ENCODE measurements at regions not wholly inside any gene's neighbourhood (a gene's known extent, or its start where the extent isn't known, plus 50 kb on each side); places are given as distances from the start of the nearest gene placed in this dataset.

- Histone ChIP-seq H3K4me3 (ENCODE audit: control insufficient read depth in 1 of 7, extremely low read depth in 1 of 7, insufficient read depth in 4 of 7, low read depth in 2 of 7, low read length in 6 of 7) (no peak overlapping the region), H3K27ac (ENCODE audit: insufficient read depth in 1 of 2, low read depth in 1 of 2, low read length in 2 of 2, poor library complexity in 1 of 2, severe bottlenecking in 2 of 2) (no peak overlapping the region), H3K36me3 (ENCODE audit: control insufficient read depth in 4 of 4, insufficient read depth in 4 of 4, low read length in 3 of 4) (peaks cover 0 to 11% (median 2%) of the 10 kb centered on the region in 4 experiments), H3K9me3 (ENCODE audit: control extremely low read depth in 1 of 5, control insufficient read depth in 4 of 5, insufficient read depth in 2 of 5, low read depth in 1 of 5, low read length in 4 of 5) (peaks cover 0 to 8% (median 2%) of the 10 kb centered on the region in 5 experiments), H3K4me1 (ENCODE audit: control extremely low read depth in 1 of 4, control insufficient read depth in 4 of 4, insufficient read depth in 4 of 4, low read length in 3 of 4) (no peaks in the 10 kb centered on the region), H3K27me3 (replicated peaks in 2 of 5; ENCODE audit: control insufficient read depth in 4 of 5, insufficient read depth in 5 of 5, low read length in 4 of 5) (no peaks in the 10 kb centered on the region)
- POLR2A ChIA-PET = no interaction called here
- WGBS (ENCODE audit: insufficient coverage) = 80% methylated on average over 1 of the region's 3 CpGs
- peak in 1 of 3 donors; percentile 21 for DNase-seq
- CTCF ChIA-PET = interaction anchor here (0.7 to 1.1 kb wide), 2 partner anchors 14 to 323 kb away, joined by 3 read pairs; no protein-coding TSS in a partner anchor
These were observed 439.0 kb upstream of the GOLIM4 start for GRCh38 chr3:168534761-168535160.

GRCh38 chr3:168533600-168533999, 437.9 kb upstream of the GOLIM4 start:
- DNase-seq = no peak
- Histone ChIP-seq H3K27me3 (replicated peaks in 2 of 5; ENCODE audit: control insufficient read depth in 4 of 5, insufficient read depth in 5 of 5, low read length in 4 of 5) (no peaks in the 10 kb centered on the region), H3K36me3 (ENCODE audit: control insufficient read depth in 4 of 4, insufficient read depth in 4 of 4, low read length in 3 of 4) (peaks cover 0 to 16% (median 2%) of the 10 kb centered on the region in 4 experiments), H3K27ac (ENCODE audit: insufficient read depth in 1 of 2, low read depth in 1 of 2, low read length in 2 of 2, poor library complexity in 1 of 2, severe bottlenecking in 2 of 2) (no peak overlapping the region), H3K4me1 (ENCODE audit: control extremely low read depth in 1 of 4, control insufficient read depth in 4 of 4, insufficient read depth in 4 of 4, low read length in 3 of 4) (no peaks in the 10 kb centered on the region), H3K4me3 (ENCODE audit: control insufficient read depth in 1 of 7, extremely low read depth in 1 of 7, insufficient read depth in 4 of 7, low read depth in 2 of 7, low read length in 6 of 7) (no peak overlapping the region), H3K9me3 (ENCODE audit: control extremely low read depth in 1 of 5, control insufficient read depth in 4 of 5, insufficient read depth in 2 of 5, low read depth in 1 of 5, low read length in 4 of 5) (peaks cover 0 to 8% (median 2%) of the 10 kb centered on the region in 5 experiments)
- POLR2A ChIA-PET = no interaction called here
- WGBS (ENCODE audit: insufficient coverage) = no CpG with 5 or more reads among the region's 2 CpGs
- CTCF ChIA-PET = no interaction called here

GRCh38 chr3:168532135-168532534, 436.4 kb upstream of the GOLIM4 start:
- Histone ChIP-seq H3K4me3 (ENCODE audit: control insufficient read depth in 1 of 7, extremely low read depth in 1 of 7, insufficient read depth in 4 of 7, low read depth in 2 of 7, low read length in 6 of 7) (no peak overlapping the region), H3K4me1 (ENCODE audit: control extremely low read depth in 1 of 4, control insufficient read depth in 4 of 4, insufficient read depth in 4 of 4, low read length in 3 of 4) (no peaks in the 10 kb centered on the region), H3K36me3 (ENCODE audit: control insufficient read depth in 4 of 4, insufficient read depth in 4 of 4, low read length in 3 of 4) (peaks cover 0 to 16% (median 2%) of the 10 kb centered on the region in 4 experiments), H3K27me3 (replicated peaks in 2 of 5; ENCODE audit: control insufficient read depth in 4 of 5, insufficient read depth in 5 of 5, low read length in 4 of 5) (no peaks in the 10 kb centered on the region), H3K27ac (ENCODE audit: insufficient read depth in 1 of 2, low read depth in 1 of 2, low read length in 2 of 2, poor library complexity in 1 of 2, severe bottlenecking in 2 of 2) (no peak overlapping the region), H3K9me3 (ENCODE audit: control extremely low read depth in 1 of 5, control insufficient read depth in 4 of 5, insufficient read depth in 2 of 5, low read depth in 1 of 5, low read length in 4 of 5) (peaks cover 0 to 8% (median 2%) of the 10 kb centered on the region in 5 experiments)
- DNase-seq = no peak
- WGBS (ENCODE audit: insufficient coverage) = 100% methylated on average over 1 of the region's 1 CpG
- ChIA-PET CTCF (interaction anchor here (0.9 kb wide), 1 partner anchor 21 kb away, joined by 3 read pairs; no protein-coding TSS in a partner anchor), POLR2A (no interaction called here)

GRCh38 chr3:168531116-168531515, 435.4 kb upstream of the GOLIM4 start:
- Histone ChIP-seq H3K27ac (ENCODE audit: insufficient read depth in 1 of 2, low read depth in 1 of 2, low read length in 2 of 2, poor library complexity in 1 of 2, severe bottlenecking in 2 of 2) (no peak overlapping the region), H3K27me3 (replicated peaks in 2 of 5; ENCODE audit: control insufficient read depth in 4 of 5, insufficient read depth in 5 of 5, low read length in 4 of 5) (no peaks in the 10 kb centered on the region), H3K4me1 (ENCODE audit: control extremely low read depth in 1 of 4, control insufficient read depth in 4 of 4, insufficient read depth in 4 of 4, low read length in 3 of 4) (no peaks in the 10 kb centered on the region), H3K36me3 (ENCODE audit: control insufficient read depth in 4 of 4, insufficient read depth in 4 of 4, low read length in 3 of 4) (peaks cover 0 to 16% (median 2%) of the 10 kb centered on the region in 4 experiments), H3K4me3 (ENCODE audit: control insufficient read depth in 1 of 7, extremely low read depth in 1 of 7, insufficient read depth in 4 of 7, low read depth in 2 of 7, low read length in 6 of 7) (no peak overlapping the region), H3K9me3 (ENCODE audit: control extremely low read depth in 1 of 5, control insufficient read depth in 4 of 5, insufficient read depth in 2 of 5, low read depth in 1 of 5, low read length in 4 of 5) (peaks cover 0 to 8% (median 2%) of the 10 kb centered on the region in 5 experiments)
- 94% methylated on average over 2 of the region's 4 CpGs for WGBS (ENCODE audit: insufficient coverage)
- ChIA-PET POLR2A (no interaction called here), CTCF (interaction anchor here (0.9 kb wide), 1 partner anchor 20 kb away, joined by 3 read pairs; no protein-coding TSS in a partner anchor)
- DNase-seq = no peak

- H3K27me3 ChIP-seq (replicated peaks in 2 of 5; ENCODE audit: control insufficient read depth in 4 of 5, insufficient read depth in 5 of 5, low read length in 4 of 5) = no peaks in the 10 kb centered on the region
- no peak for DNase-seq
- no peak overlapping the region for H3K4me3 ChIP-seq (ENCODE audit: control insufficient read depth in 1 of 7, extremely low read depth in 1 of 7, insufficient read depth in 4 of 7, low read depth in 2 of 7, low read length in 6 of 7)
- POLR2A ChIA-PET = interaction anchor here (0.6 kb wide), 1 partner anchor 284 kb away, joined by 6 read pairs; no protein-coding TSS in a partner anchor
- H3K9me3 ChIP-seq (ENCODE audit: control extremely low read depth in 1 of 5, control insufficient read depth in 4 of 5, insufficient read depth in 2 of 5, low read depth in 1 of 5, low read length in 4 of 5) = no peaks in the 10 kb centered on the region
- no peak overlapping the region for H3K27ac ChIP-seq (ENCODE audit: insufficient read depth in 1 of 2, low read depth in 1 of 2, low read length in 2 of 2, poor library complexity in 1 of 2, severe bottlenecking in 2 of 2)
- peaks cover 0 to 10% (median 1%) of the 10 kb centered on the region in 4 experiments for H3K36me3 ChIP-seq (ENCODE audit: control insufficient read depth in 4 of 4, insufficient read depth in 4 of 4, low read length in 3 of 4)
- no peaks in the 10 kb centered on the region for H3K4me1 ChIP-seq (ENCODE audit: control extremely low read depth in 1 of 4, control insufficient read depth in 4 of 4, insufficient read depth in 4 of 4, low read length in 3 of 4)
- CTCF ChIA-PET = interaction anchor here (1.1 kb wide), 1 partner anchor 14 kb away, joined by 3 read pairs; no protein-coding TSS in a partner anchor
- no CpG with 5 or more reads among the region's 1 CpG for WGBS (ENCODE audit: insufficient coverage)
These were observed 428.4 kb upstream of the GOLIM4 start for GRCh38 chr3:168524129-168524528.

- H3K36me3 ChIP-seq (ENCODE audit: control insufficient read depth in 4 of 4, insufficient read depth in 4 of 4, low read length in 3 of 4) = peaks cover 0 to 6% (median 1%) of the 10 kb centered on the region in 4 experiments
- no peaks in the 10 kb centered on the region for H3K4me1 ChIP-seq (ENCODE audit: control extremely low read depth in 1 of 4, control insufficient read depth in 4 of 4, insufficient read depth in 4 of 4, low read length in 3 of 4)
- no peaks in the 10 kb centered on the region for H3K27me3 ChIP-seq (replicated peaks in 2 of 5; ENCODE audit: control insufficient read depth in 4 of 5, insufficient read depth in 5 of 5, low read length in 4 of 5)
- no peak overlapping the region for H3K27ac ChIP-seq (ENCODE audit: insufficient read depth in 1 of 2, low read depth in 1 of 2, low read length in 2 of 2, poor library complexity in 1 of 2, severe bottlenecking in 2 of 2)
- H3K9me3 ChIP-seq (ENCODE audit: control extremely low read depth in 1 of 5, control insufficient read depth in 4 of 5, insufficient read depth in 2 of 5, low read depth in 1 of 5, low read length in 4 of 5) = no peaks in the 10 kb centered on the region
- no peak for DNase-seq
- ChIA-PET POLR2A (no interaction called here), CTCF (interaction anchor here (0.9 to 1.7 kb wide), 6 partner anchors 10 to 330 kb away, joined by 3 to 7 read pairs (median 4); no protein-coding TSS in a partner anchor)
- 92% methylated on average over 11 of the region's 14 CpGs for WGBS (ENCODE audit: insufficient coverage)
- H3K4me3 ChIP-seq (ENCODE audit: control insufficient read depth in 1 of 7, extremely low read depth in 1 of 7, insufficient read depth in 4 of 7, low read depth in 2 of 7, low read length in 6 of 7) = no peak overlapping the region
These were observed 421.7 kb upstream of the GOLIM4 start for GRCh38 chr3:168517249-168518071.

GRCh38 chr3:168514252-168514651, 418.5 kb upstream of the GOLIM4 start:
- no peak overlapping the region for H3K27ac ChIP-seq (ENCODE audit: insufficient read depth in 1 of 2, low read depth in 1 of 2, low read length in 2 of 2, poor library complexity in 1 of 2, severe bottlenecking in 2 of 2)
- POLR2A ChIA-PET = no interaction called here
- H3K9me3 ChIP-seq (ENCODE audit: control extremely low read depth in 1 of 5, control insufficient read depth in 4 of 5, insufficient read depth in 2 of 5, low read depth in 1 of 5, low read length in 4 of 5) = no peaks in the 10 kb centered on the region
- peak in 1 of 3 donors; percentile 25 for DNase-seq
- H3K36me3 ChIP-seq (ENCODE audit: control insufficient read depth in 4 of 4, insufficient read depth in 4 of 4, low read length in 3 of 4) = no peaks in the 10 kb centered on the region
- no peaks in the 10 kb centered on the region for H3K27me3 ChIP-seq (replicated peaks in 2 of 5; ENCODE audit: control insufficient read depth in 4 of 5, insufficient read depth in 5 of 5, low read length in 4 of 5)
- no peak overlapping the region for H3K4me3 ChIP-seq (ENCODE audit: control insufficient read depth in 1 of 7, extremely low read depth in 1 of 7, insufficient read depth in 4 of 7, low read depth in 2 of 7, low read length in 6 of 7)
- CTCF ChIA-PET = no interaction called here
- H3K4me1 ChIP-seq (ENCODE audit: control extremely low read depth in 1 of 4, control insufficient read depth in 4 of 4, insufficient read depth in 4 of 4, low read length in 3 of 4) = peaks cover 0 to 3% (median 0%) of the 10 kb centered on the region in 4 experiments

Measured in common myeloid progenitor, CD34-positive (primary cell).